IMR-90 (cell line): ENCODE measurements at regions not wholly inside any gene's neighbourhood (a gene's known extent, or its start where the extent isn't known, plus 50 kb on each side); places are given as distances from the start of the nearest gene placed in this dataset.

ENCODE experiments used
- ATAC-seq: fragments of 200-7000 bp; cut with Tn5 transposase; 2 replicates; pipeline ENCODE4 v1.9.1; 2020; ENCODE audit warnings: low read depth, mild to moderate bottlenecking, moderate library complexity
- BruUV-seq: library from RNA; stranded (reverse); fragments of 400-500 nt; replicated peaks from 2 replicates; lab custom pipeline; 2021; lab: Mats Ljungman, UMichigan
- CTCF ChIA-PET: fragments of 300-600 bp; formaldehyde crosslinking; extraction: SDS; loops from one replicate; lab custom pipeline; 2021; ENCODE audit warnings: antibody characterized with exemption; lab: Yijun Ruan, JAX
- POLR2A ChIA-PET: fragments of 300-600 bp; sonication (Branson Sonifier 250); formaldehyde crosslinking; loops from one replicate; lab custom pipeline; 2022; ENCODE audit warnings: antibody characterized with exemption; ENCODE audit not compliant: unreplicated experiment; lab: Charles Lee
- DNase-seq: peaks from one replicate; pipeline ENCODE4 v3.0.0; 2013
- H2AFZ ChIP-seq: replicated peaks from 2 replicates; pipeline ENCODE3; 2013; ENCODE audit warnings: low read length, mild to moderate bottlenecking; ENCODE audit not compliant: poor library complexity
- H2AK5ac ChIP-seq: 2 replicates; pipeline ENCODE4 v1.6.1; 2013; ENCODE audit warnings: low read depth, low read length, inconsistent platforms
- H2AK9ac ChIP-seq: replicated peaks from 2 replicates; pipeline ENCODE3; 2013; ENCODE audit warnings: mild to moderate bottlenecking, low read depth, low read length, moderate library complexity; ENCODE audit not compliant: poor library complexity
- H2BK120ac ChIP-seq: 2 replicates; pipeline ENCODE4 v1.6.1; 2013; ENCODE audit warnings: low read depth, low read length, inconsistent platforms
- H2BK15ac ChIP-seq: 3 replicates; pipeline ENCODE4 v1.6.1; 2013; ENCODE audit warnings: low read depth, low read length, inconsistent platforms
- H2BK20ac ChIP-seq: 2 replicates; pipeline ENCODE4 v1.6.1; 2013; ENCODE audit warnings: low read depth, mild to moderate bottlenecking, inconsistent platforms, low read length, moderate library complexity
- H2BK5ac ChIP-seq: 2 replicates; pipeline ENCODE4 v1.6.1; 2013; ENCODE audit warnings: mild to moderate bottlenecking, low read depth, low read length, inconsistent platforms; ENCODE audit not compliant: poor library complexity, severe bottlenecking
- H3K14ac ChIP-seq: replicated peaks from 2 replicates; pipeline ENCODE4 v1.6.1; 2013; ENCODE audit warnings: low read depth, low read length, inconsistent platforms
- H3K18ac ChIP-seq: 2 replicates; pipeline ENCODE4 v1.6.1; 2013; ENCODE audit warnings: low read depth, low read length, control low read depth
- H3K23ac ChIP-seq: 2 replicates; pipeline ENCODE4 v1.6.1; 2013; ENCODE audit warnings: low read depth, low read length, inconsistent platforms
- H3K27ac ChIP-seq: 2 replicates; pipeline ENCODE4 v1.5.1; 2013; ENCODE audit warnings: mild to moderate bottlenecking, control low read depth, low read length; ENCODE audit not compliant: insufficient read depth
- H3K27me3 ChIP-seq: 2 replicates; pipeline ENCODE4 v1.6.1; 2013; ENCODE audit warnings: low read length; ENCODE audit not compliant: control insufficient read depth, insufficient read depth
- H3K36me3 ChIP-seq: 2 replicates; pipeline ENCODE4 v1.6.1; 2013; ENCODE audit warnings: low read length, mixed read lengths; ENCODE audit not compliant: control insufficient read depth, insufficient read depth
- H3K4ac ChIP-seq: 2 replicates; pipeline ENCODE4 v1.6.1; 2013; ENCODE audit warnings: low read depth, low read length, inconsistent platforms
- H3K4me1 ChIP-seq: 2 replicates; pipeline ENCODE4 v1.6.1; 2013; ENCODE audit warnings: low read length, mixed read lengths; ENCODE audit not compliant: control insufficient read depth, insufficient read depth
- H3K4me2 ChIP-seq: 2 replicates; pipeline ENCODE4 v1.6.1; 2013; ENCODE audit warnings: low read depth, mild to moderate bottlenecking, control low read depth, low read length, moderate library complexity
- H3K4me3 ChIP-seq: 2 replicates; pipeline ENCODE4 v1.5.1; 2013; ENCODE audit warnings: low read depth, mild to moderate bottlenecking, control low read depth, low read length, moderate library complexity; ENCODE audit not compliant: insufficient read depth
- H3K56ac ChIP-seq: 2 replicates; pipeline ENCODE4 v1.6.1; 2013; ENCODE audit warnings: low read length, inconsistent platforms; ENCODE audit not compliant: insufficient read depth; ENCODE audit errors: extremely low read depth
- H3K79me1 ChIP-seq, 2 experiments: 2 replicates each; pipeline ENCODE4 v1.6.1; 2013; ENCODE audit warnings: low read length in 2 of 2, inconsistent platforms in 1 of 2, low read depth in 1 of 2
- H3K9ac ChIP-seq: 2 replicates; pipeline ENCODE4 v1.6.1; 2013; ENCODE audit warnings: low read depth, low read length, control low read depth
- H3K9me1 ChIP-seq: 2 replicates; pipeline ENCODE4 v1.6.1; 2013; ENCODE audit warnings: low read length, inconsistent platforms; ENCODE audit not compliant: insufficient read depth
- H3K9me3 ChIP-seq: 2 replicates; pipeline ENCODE4 v1.6.1; 2013; ENCODE audit warnings: low read length; ENCODE audit not compliant: control insufficient read depth, insufficient read depth
- H4K20me1 ChIP-seq: 2 replicates; pipeline ENCODE4 v1.6.1; 2013; ENCODE audit warnings: low read length, inconsistent platforms; ENCODE audit not compliant: insufficient read depth
- H4K5ac ChIP-seq: 2 replicates; pipeline ENCODE4 v1.6.1; 2013; ENCODE audit warnings: mild to moderate bottlenecking, low read depth, low read length, control low read depth
- H4K8ac ChIP-seq, 2 experiments: 2 replicates each; pipeline ENCODE4 v1.6.1; 2013; ENCODE audit warnings: low read depth in 2 of 2, low read length in 2 of 2, control low read depth in 1 of 2, inconsistent platforms in 1 of 2
- H4K91ac ChIP-seq: 2 replicates; pipeline ENCODE4 v1.6.1; 2013; ENCODE audit warnings: low read depth, low read length, inconsistent platforms; ENCODE audit not compliant: insufficient read depth
- BHLHE40 ChIP-seq: fragments of 150-350 bp; IDR thresholded peaks from 2 replicates; pipeline ENCODE4 v1.6.1; 2016; ENCODE audit warnings: mild to moderate bottlenecking, low read depth, low read length
- CEBPB ChIP-seq: IDR thresholded peaks from 2 replicates; pipeline ENCODE4 v1.6.1; 2012; ENCODE audit warnings: low read depth, low read length, improper control_type of control experiment
- CHD1 ChIP-seq: IDR thresholded peaks from 2 replicates; pipeline ENCODE4 v1.6.1; 2012; ENCODE audit warnings: low read depth, low read length, improper control_type of control experiment
- FOS ChIP-seq: fragments of 150-350 bp; IDR thresholded peaks from 2 replicates; pipeline ENCODE4 v1.6.1; 2016; ENCODE audit warnings: low read depth, low read length
- MAFK ChIP-seq: IDR thresholded peaks from 2 replicates; pipeline ENCODE4 v1.6.1; 2012; ENCODE audit warnings: low read depth, low read length, improper control_type of control experiment
- MAZ ChIP-seq: IDR thresholded peaks from 2 replicates; pipeline ENCODE4 v1.6.1; 2012; ENCODE audit warnings: low read depth, mild to moderate bottlenecking, low read length, improper control_type of control experiment, moderate library complexity, borderline replicate concordance
- MXI1 ChIP-seq: IDR thresholded peaks from 2 replicates; pipeline ENCODE4 v1.6.1; 2012; ENCODE audit warnings: low read depth, mild to moderate bottlenecking, low read length, moderate library complexity, borderline replicate concordance
- NFE2L2 ChIP-seq: fragments of 150-350 bp; IDR thresholded peaks from 2 replicates; pipeline ENCODE4 v1.6.1; 2016; ENCODE audit warnings: low read depth, mild to moderate bottlenecking, low read length
- POLR2A ChIP-seq: IDR thresholded peaks from 2 replicates; pipeline ENCODE4 v1.6.1; 2012; ENCODE audit warnings: mild to moderate bottlenecking, low read depth, low read length
- RAD21 ChIP-seq: IDR thresholded peaks from 2 replicates; pipeline ENCODE4 v1.6.1; 2012; ENCODE audit warnings: low read length, improper control_type of control experiment
- RCOR1 ChIP-seq: IDR thresholded peaks from 2 replicates; pipeline ENCODE4 v1.6.1; 2012; ENCODE audit warnings: mild to moderate bottlenecking, low read length, improper control_type of control experiment; ENCODE audit not compliant: insufficient replicate concordance
- RFX5 ChIP-seq: IDR thresholded peaks from 2 replicates; pipeline ENCODE4 v1.8.0; 2012; ENCODE audit warnings: low read depth, mild to moderate bottlenecking, low read length, moderate library complexity
- SMC3 ChIP-seq: fragments of 150-350 bp; IDR thresholded peaks from 2 replicates; pipeline ENCODE4 v1.6.1; 2016; ENCODE audit warnings: low read depth, mild to moderate bottlenecking, antibody characterized with exemption, low read length, moderate library complexity
- WGBS, 2 experiments: methylation state at CpG; one replicate each; pipeline versions ENCODE4 v1.1.5 to v1.1.7; 2013; ENCODE audit warnings: missing lambda C conversion rate in 2 of 2; ENCODE audit not compliant: insufficient read length in 1 of 2; ENCODE audit errors: extremely low coverage in 2 of 2; 5-methylcytosine and 5-hydroxymethylcytosine counted together
- dilution Hi-C: fragments of 300-500 bp; cut with HindIII; formaldehyde crosslinking; loops from one replicate; pipeline ENCODE4 v1.14.3; 2018; ENCODE audit warnings: low sequenced_read_pairs; ENCODE audit not compliant: unreplicated experiment
- in situ Hi-C: fragments of 300-500 bp; cut with MboI; formaldehyde crosslinking; loops from 3 replicates; pipeline ENCODE4 v1.14.3; 2019; ENCODE audit warnings: low sequenced_read_pairs, inconsistent platforms, mixed read lengths
- intact Hi-C: fragments of 100-400 bp; cut with micrococcal nuclease; formaldehyde crosslinking; loops from 2 replicates; pipeline ENCODE4 v1.10.0; 2022
- TF ChIP-seq, protein P1 (sequence below): conservative IDR thresholded peaks from 2 replicates; pipeline ENCODE4 v1.5.1; 2012; ENCODE audit warnings: mild to moderate bottlenecking, low read depth, low read length, improper control_type of control experiment
- TF ChIP-seq, protein P2 (sequence below): fragments of 150-350 bp; IDR thresholded peaks from 2 replicates; pipeline ENCODE4 v1.6.1; 2016; ENCODE audit warnings: low read depth, mild to moderate bottlenecking, low read length, moderate library complexity, borderline replicate concordance
- TF ChIP-seq, protein P3 (sequence below): fragments of 150-350 bp; IDR thresholded peaks from 2 replicates; pipeline ENCODE4 v1.6.1; 2017; ENCODE audit warnings: mild to moderate bottlenecking, antibody characterized with exemption, low read length, low read depth

- H3K4me3 ChIP-seq, result no peak overlapping the region
- dilution Hi-C loops, result no loop called here
These were observed 1064.8 kb upstream of the IGFBP7 start for GRCh38 chr4:58175024-58175423.

More at GRCh38 chr4:58175024-58175423, 1064.8 kb upstream of the IGFBP7 start:
- no peak overlapping the region for H2AFZ ChIP-seq
- H4K20me1 ChIP-seq, result no peaks in the 10 kb centered on the region
- H4K8ac ChIP-seq, result no peak overlapping the region
- H3K18ac ChIP-seq, result no peak overlapping the region
- H3K14ac ChIP-seq, result no peak overlapping the region
- H3K27ac ChIP-seq, result no peak overlapping the region
- H3K4me1 ChIP-seq, result no peaks in the 10 kb centered on the region
- POLR2A ChIA-PET, result no interaction called here
- BruUV-seq, result no TSS peak
- no peak overlapping the region for H3K4ac ChIP-seq
- ATAC-seq, result no peak
- no peak overlapping the region for H3K4me2 ChIP-seq
- in situ Hi-C loops, result no loop called here
- no peak for DNase-seq
- no peak overlapping the region for H2BK120ac ChIP-seq
- WGBS, 2 experiments, result 23% methylated on average over 2 of the region's 2 CpGs; no CpG with 5 or more reads in 1 of the 2 experiments
- H2BK5ac ChIP-seq, result no peak overlapping the region
- no peaks in the 10 kb centered on the region for H3K9me1 ChIP-seq
- no peaks in the 10 kb centered on the region for H3K27me3 ChIP-seq
- no peak overlapping the region for H3K56ac ChIP-seq
- no peak overlapping the region for H2BK15ac ChIP-seq
- no peaks in the 10 kb centered on the region for H3K79me1 ChIP-seq
- CTCF ChIA-PET, result no interaction called here
- TF ChIP-seq RAD21 (no peak), CHD1 (no peak), RCOR1 (no peak), CEBPB (no peak), POLR2A (no peak), NFE2L2 (no peak), RFX5 (no peak), BHLHE40 (no peak), MAZ (no peak), FOS (no peak), MXI1 (no peak), SMC3 (no peak), MAFK (no peak)
- TF ChIP-seq, protein P1, sequence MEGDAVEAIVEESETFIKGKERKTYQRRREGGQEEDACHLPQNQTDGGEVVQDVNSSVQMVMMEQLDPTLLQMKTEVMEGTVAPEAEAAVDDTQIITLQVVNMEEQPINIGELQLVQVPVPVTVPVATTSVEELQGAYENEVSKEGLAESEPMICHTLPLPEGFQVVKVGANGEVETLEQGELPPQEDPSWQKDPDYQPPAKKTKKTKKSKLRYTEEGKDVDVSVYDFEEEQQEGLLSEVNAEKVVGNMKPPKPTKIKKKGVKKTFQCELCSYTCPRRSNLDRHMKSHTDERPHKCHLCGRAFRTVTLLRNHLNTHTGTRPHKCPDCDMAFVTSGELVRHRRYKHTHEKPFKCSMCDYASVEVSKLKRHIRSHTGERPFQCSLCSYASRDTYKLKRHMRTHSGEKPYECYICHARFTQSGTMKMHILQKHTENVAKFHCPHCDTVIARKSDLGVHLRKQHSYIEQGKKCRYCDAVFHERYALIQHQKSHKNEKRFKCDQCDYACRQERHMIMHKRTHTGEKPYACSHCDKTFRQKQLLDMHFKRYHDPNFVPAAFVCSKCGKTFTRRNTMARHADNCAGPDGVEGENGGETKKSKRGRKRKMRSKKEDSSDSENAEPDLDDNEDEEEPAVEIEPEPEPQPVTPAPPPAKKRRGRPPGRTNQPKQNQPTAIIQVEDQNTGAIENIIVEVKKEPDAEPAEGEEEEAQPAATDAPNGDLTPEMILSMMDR, result no peak
- TF ChIP-seq, protein P2, sequence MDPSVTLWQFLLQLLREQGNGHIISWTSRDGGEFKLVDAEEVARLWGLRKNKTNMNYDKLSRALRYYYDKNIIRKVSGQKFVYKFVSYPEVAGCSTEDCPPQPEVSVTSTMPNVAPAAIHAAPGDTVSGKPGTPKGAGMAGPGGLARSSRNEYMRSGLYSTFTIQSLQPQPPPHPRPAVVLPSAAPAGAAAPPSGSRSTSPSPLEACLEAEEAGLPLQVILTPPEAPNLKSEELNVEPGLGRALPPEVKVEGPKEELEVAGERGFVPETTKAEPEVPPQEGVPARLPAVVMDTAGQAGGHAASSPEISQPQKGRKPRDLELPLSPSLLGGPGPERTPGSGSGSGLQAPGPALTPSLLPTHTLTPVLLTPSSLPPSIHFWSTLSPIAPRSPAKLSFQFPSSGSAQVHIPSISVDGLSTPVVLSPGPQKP, result no peak
- TF ChIP-seq, protein P3, sequence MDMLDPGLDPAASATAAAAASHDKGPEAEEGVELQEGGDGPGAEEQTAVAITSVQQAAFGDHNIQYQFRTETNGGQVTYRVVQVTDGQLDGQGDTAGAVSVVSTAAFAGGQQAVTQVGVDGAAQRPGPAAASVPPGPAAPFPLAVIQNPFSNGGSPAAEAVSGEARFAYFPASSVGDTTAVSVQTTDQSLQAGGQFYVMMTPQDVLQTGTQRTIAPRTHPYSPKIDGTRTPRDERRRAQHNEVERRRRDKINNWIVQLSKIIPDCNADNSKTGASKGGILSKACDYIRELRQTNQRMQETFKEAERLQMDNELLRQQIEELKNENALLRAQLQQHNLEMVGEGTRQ, result no peak
- H2BK20ac ChIP-seq, result no peak overlapping the region
- H3K9me3 ChIP-seq, result no peaks in the 10 kb centered on the region
- H3K9ac ChIP-seq, result no peak overlapping the region
- no peak overlapping the region for H2AK9ac ChIP-seq
- no peak overlapping the region for H2AK5ac ChIP-seq
- H3K23ac ChIP-seq, result no peak overlapping the region
- no peaks in the 10 kb centered on the region for H3K36me3 ChIP-seq
- intact Hi-C loops, result no loop called here
- H4K5ac ChIP-seq, result no peak overlapping the region
- no peak overlapping the region for H4K91ac ChIP-seq
